ENCODE measurements at regions not wholly inside any gene's neighbourhood (a gene's known extent, or its start where the extent isn't known, plus 50 kb on each side); places are given as distances from the start of the nearest gene placed in this dataset.
A peak's percentile ranks its signal among the peaks of the same experiment; 100 is the strongest.

GRCh38 chr12:127360580-127360979 is 906.4 kb upstream of the TMEM132C start:
- DNase-seq = peak in 1 of 56 donors; percentile 4

- DNase-seq = no peak
These were observed 904.8 kb upstream of the TMEM132C start for GRCh38 chr12:127362121-127362520.

GRCh38 chr12:127363392-127363791 is 903.6 kb upstream of the TMEM132C start:
- DNase-seq = no peak

- DNase-seq = peak in 2 of 56 donors; percentile 3 to 39
These were observed 893.4 kb upstream of the TMEM132C start for GRCh38 chr12:127373559-127373958.

- DNase-seq = no peak
These were observed 892.5 kb upstream of the TMEM132C start for GRCh38 chr12:127374447-127374846.

GRCh38 chr12:127381043-127381668 is 885.8 kb upstream of the TMEM132C start:
- DNase-seq = peak in 40 of 56 donors; percentile 1 to 61 (median 17)

GRCh38 chr12:127381681-127382080 is 885.3 kb upstream of the TMEM132C start:
- DNase-seq = no peak

- no peak for DNase-seq
These were observed 883.7 kb upstream of the TMEM132C start for GRCh38 chr12:127383281-127383680.

- no peak for DNase-seq
These were observed 880.2 kb upstream of the TMEM132C start for GRCh38 chr12:127386723-127387122.

- no peak for DNase-seq
These were observed 878.0 kb upstream of the TMEM132C start for GRCh38 chr12:127388985-127389384.

GRCh38 chr12:127389923-127390322 is 877.0 kb upstream of the TMEM132C start:
- no peak for DNase-seq

- DNase-seq = no peak
These were observed 873.5 kb upstream of the TMEM132C start for GRCh38 chr12:127393465-127393864.

- no peak for DNase-seq
These were observed 873.1 kb upstream of the TMEM132C start for GRCh38 chr12:127393896-127394295.

GRCh38 chr12:127396734-127397133 is 870.2 kb upstream of the TMEM132C start:
- DNase-seq = no peak

GRCh38 chr12:127398016-127398710 is 868.8 kb upstream of the TMEM132C start:
- no peak for DNase-seq

GRCh38 chr12:127399451-127399850 is 867.5 kb upstream of the TMEM132C start:
- DNase-seq = no peak

- DNase-seq = no peak
These were observed 866.7 kb upstream of the TMEM132C start for GRCh38 chr12:127400221-127400620.

- DNase-seq = no peak
These were observed 866.0 kb upstream of the TMEM132C start for GRCh38 chr12:127401005-127401404.

GRCh38 chr12:127401536-127401935 is 865.4 kb upstream of the TMEM132C start:
- no peak for DNase-seq

- no peak for DNase-seq
These were observed 855.6 kb upstream of the TMEM132C start for GRCh38 chr12:127411166-127411915.

GRCh38 chr12:127411981-127412380 is 855.0 kb upstream of the TMEM132C start:
- DNase-seq = no peak

- no peak for DNase-seq
These were observed 854.1 kb upstream of the TMEM132C start for GRCh38 chr12:127412866-127413265.
